ENCODE measurements at regions not wholly inside any gene's neighbourhood (a gene's known extent, or its start where the extent isn't known, plus 50 kb on each side); places are given as distances from the start of the nearest gene placed in this dataset.

GRCh38 chr3:87354398-87354797 is 78.0 kb upstream of the POU1F1 start:
- H3K27ac ChIP-seq (ENCODE audit: extremely low read depth, low read depth, low read length): no peak overlapping the region
- no peaks in the 10 kb centered on the region for H3K9me3 ChIP-seq (ENCODE audit: control insufficient read depth, insufficient read depth, low read depth, low read length)
- TF ChIP-seq ZNF266 (tag by site-specific recombination; IDR thresholded peaks at IDR 0.05; ENCODE audit: low read depth) (no peak), ZNF148 (tag by site-specific recombination; IDR thresholded peaks at IDR 0.05; ENCODE audit: borderline replicate concordance) (no peak), ZIC2 (tag by site-specific recombination; IDR thresholded peaks at IDR 0.05) (no peak), BCL11A (tag by site-specific recombination; IDR thresholded peaks at IDR 0.05; ENCODE audit: low read depth) (no peak), ZNF548 (tag by site-specific recombination; IDR thresholded peaks at IDR 0.05) (no peak), ZNF521 (tag by site-specific recombination; IDR thresholded peaks at IDR 0.05) (no peak), ZNF571 (tag by site-specific recombination; IDR thresholded peaks at IDR 0.05) (no peak), ZNF513 (tag by site-specific recombination; IDR thresholded peaks at IDR 0.05) (no peak), GLI4 (tag by site-specific recombination; IDR thresholded peaks at IDR 0.05) (no peak), MYNN (tag by site-specific recombination; IDR thresholded peaks at IDR 0.05; ENCODE audit: borderline replicate concordance) (no peak), GLIS1 (tag by site-specific recombination; IDR thresholded peaks at IDR 0.05) (no peak), GLIS2 (tag by site-specific recombination; IDR thresholded peaks at IDR 0.05) (no peak), ZNF16 (tag by site-specific recombination; IDR thresholded peaks at IDR 0.05; ENCODE audit: low read depth) (no peak), ZSCAN16 (tag by site-specific recombination; IDR thresholded peaks at IDR 0.05) (no peak), KLF1 (tag by site-specific recombination; IDR thresholded peaks at IDR 0.05) (no peak)
- POLR2A ChIA-PET: no interaction called here
- H3K36me3 ChIP-seq (ENCODE audit: control insufficient read depth in 2 of 2, insufficient read depth in 1 of 2, low read length in 2 of 2): no peaks in the 10 kb centered on the region
- no peak overlapping the region for H3K4me3 ChIP-seq (ENCODE audit: low read depth, low read length)
- CTCF ChIA-PET: interaction anchor here (1.1 kb wide), 2 partner anchors 56 to 150 kb away, joined by 3 to 4 read pairs; no protein-coding TSS in a partner anchor
- H3K4me1 ChIP-seq (ENCODE audit: control insufficient read depth, insufficient read depth, low read length): no peaks in the 10 kb centered on the region

GRCh38 chr3:87351937-87352336 is 75.6 kb upstream of the POU1F1 start:
- Histone ChIP-seq H3K36me3 (ENCODE audit: control insufficient read depth in 2 of 2, insufficient read depth in 1 of 2, low read length in 2 of 2) (no peaks in the 10 kb centered on the region), H3K4me1 (ENCODE audit: control insufficient read depth, insufficient read depth, low read length) (no peaks in the 10 kb centered on the region), H3K27ac (ENCODE audit: extremely low read depth, low read depth, low read length) (no peak overlapping the region), H3K9me3 (ENCODE audit: control insufficient read depth, insufficient read depth, low read depth, low read length) (no peaks in the 10 kb centered on the region), H3K4me3 (ENCODE audit: low read depth, low read length) (no peak overlapping the region)
- ChIA-PET CTCF (interaction anchor here (1.7 kb wide), 1 partner anchor 14 kb away, joined by 6 read pairs; no protein-coding TSS in a partner anchor), POLR2A (no interaction called here)
- TF ChIP-seq MEIS1 (CRISPR knock-in tag; IDR thresholded peaks at IDR 0.05; ENCODE audit: borderline replicate concordance) (no peak), ZBTB7A (tag by site-specific recombination; IDR thresholded peaks at IDR 0.05; ENCODE audit: low read depth) (no peak), ZSCAN18 (tag by site-specific recombination; IDR thresholded peaks at IDR 0.05) (no peak), CTCF (tag by site-specific recombination; IDR thresholded peaks at IDR 0.05) (no peak), ZNF175 (tag by site-specific recombination; IDR thresholded peaks at IDR 0.05) (no peak), GLI4 (tag by site-specific recombination; IDR thresholded peaks at IDR 0.05) (no peak), ZNF626 (tag by site-specific recombination; IDR thresholded peaks at IDR 0.05) (no peak), ZNF548 (tag by site-specific recombination; IDR thresholded peaks at IDR 0.05) (no peak)

Data from HEK293 (cell line).